ENCODE measurements at regions not wholly inside any gene's neighbourhood (a gene's known extent, or its start where the extent isn't known, plus 50 kb on each side); places are given as distances from the start of the nearest gene placed in this dataset.
"Not testable (repeated sequence)": the region's sequence is repeated elsewhere in the genome, so short reads cannot be mapped to it uniquely, and the experiment has no call there.

DNA sequence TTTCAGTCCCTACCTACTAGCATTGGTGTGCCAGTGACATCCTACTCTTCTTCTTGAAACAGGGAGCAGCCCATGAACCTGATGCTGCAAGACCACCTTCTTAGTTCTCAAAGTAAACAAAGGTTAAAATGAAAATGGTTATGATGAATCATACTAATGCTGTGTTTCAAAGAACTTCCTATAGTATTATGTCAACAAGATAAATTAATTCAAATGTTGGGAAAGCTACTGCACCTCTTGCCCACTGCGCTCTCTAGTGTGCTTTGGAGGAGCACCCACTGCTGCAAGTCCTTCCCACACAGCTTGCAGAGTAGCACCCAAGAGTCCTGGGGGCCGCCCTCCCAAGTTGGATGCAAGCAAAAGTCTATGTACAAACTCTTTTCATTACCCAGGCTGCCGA is 81.1 kb downstream of the CD200R1L start:
- no peak for DNase-seq

DNA sequence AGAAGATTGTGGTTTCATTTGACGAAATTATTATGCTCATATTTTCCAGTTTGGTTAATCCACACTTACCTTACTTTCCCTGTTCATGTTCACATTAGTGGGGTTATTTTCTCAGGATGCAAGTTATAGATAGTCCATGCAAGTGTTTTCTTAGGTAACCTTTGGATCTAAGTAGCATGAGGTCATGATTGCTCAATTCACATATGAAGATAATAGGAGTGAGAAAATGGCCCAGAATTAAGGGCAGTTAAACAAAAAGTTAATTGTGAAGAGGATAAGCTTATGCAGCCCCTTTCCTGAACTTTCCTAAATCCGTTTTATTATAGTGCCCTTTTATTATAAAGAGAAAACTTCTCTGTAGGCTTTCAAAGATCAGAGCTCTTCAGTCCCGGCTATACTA is 83.4 kb downstream of the CD200R1L start:
- no peak for DNase-seq

DNA sequence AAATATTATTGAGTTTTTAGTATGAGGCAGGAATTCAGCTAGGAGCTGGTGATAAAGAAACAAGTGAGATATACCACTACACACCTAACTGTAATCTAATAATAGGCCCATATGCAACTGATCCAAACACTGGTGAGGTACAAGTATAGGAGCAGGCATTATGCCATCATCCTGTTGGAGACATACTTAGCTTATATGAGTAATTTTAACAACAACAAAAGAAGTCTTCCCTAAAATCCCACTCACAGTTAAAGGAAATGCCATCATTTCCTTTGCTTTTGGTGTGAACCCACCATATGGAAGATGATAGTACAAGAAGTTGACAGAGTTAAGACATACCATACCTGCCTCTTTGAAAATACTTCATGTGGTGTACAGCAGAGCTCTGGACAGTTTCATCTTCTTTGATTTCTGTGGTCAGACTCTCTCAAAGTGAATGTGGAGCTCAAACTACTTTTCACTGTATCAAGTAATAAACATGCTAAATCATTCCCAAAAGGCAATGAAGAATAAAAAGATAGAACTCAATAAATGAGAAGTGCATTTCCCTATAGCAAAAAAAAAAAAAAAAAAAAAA is 85.5 kb downstream of the CD200R1L start:
- no peak for DNase-seq

DNA sequence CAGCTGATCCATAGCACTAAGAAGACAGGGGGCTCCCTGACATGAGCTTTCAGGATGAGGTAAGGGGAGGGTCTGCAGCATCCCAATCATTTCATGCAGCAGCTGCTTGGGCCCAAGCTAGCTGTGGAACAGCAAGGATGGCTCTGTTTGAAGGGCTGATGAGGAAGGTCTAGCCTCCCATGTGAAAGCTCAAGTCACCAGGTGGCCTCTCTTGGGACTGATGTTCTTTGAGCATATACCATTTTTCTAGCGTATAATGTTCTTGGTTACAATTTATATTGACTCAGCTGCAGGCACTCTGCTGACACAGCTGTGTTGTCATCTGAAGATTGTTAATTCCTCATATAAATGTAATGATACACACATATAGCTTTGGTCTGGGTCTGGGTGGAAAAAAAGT is 87.0 kb downstream of the CD200R1L start:
- DNase-seq = no peak

DNA sequence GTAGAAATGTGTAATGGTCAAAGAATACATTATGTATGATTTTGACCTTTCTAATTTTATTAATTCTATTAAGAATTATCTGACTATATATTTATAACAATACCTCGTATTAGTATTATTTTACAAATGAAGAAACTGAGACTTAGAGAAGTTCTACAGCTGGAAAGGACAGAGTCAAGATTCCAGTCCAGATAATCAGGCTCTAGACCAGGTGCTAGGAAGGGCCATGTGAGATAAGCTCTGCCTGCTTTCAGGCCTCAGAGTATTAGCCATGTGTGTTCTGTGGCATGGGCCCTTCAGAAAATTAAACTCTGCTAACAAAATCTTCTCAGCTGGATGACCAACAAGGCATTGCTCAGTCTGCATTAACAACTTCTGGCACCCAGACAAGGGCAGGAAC is 87.5 kb downstream of the CD200R1L start:
- no peak for DNase-seq

DNA sequence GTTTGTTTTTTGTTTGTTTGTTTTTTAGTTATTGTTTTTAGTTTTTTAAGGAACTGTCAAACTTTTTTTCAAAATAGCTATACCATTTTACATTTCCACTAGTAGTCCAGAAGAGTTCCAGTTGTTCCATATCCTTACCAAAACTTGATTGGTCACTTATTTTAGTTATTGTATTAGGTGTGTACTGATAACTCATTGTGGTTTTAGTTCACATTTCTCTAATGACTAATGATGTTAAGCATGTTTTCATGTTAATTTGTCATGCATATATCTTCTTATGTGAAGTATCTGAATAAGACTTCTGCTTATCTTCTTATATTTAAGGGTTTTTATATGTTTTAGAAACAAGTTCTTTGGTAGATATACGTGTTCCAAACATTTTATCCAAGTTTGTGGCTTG is 89.5 kb downstream of the CD200R1L start:
- DNase-seq = no peak

DNA sequence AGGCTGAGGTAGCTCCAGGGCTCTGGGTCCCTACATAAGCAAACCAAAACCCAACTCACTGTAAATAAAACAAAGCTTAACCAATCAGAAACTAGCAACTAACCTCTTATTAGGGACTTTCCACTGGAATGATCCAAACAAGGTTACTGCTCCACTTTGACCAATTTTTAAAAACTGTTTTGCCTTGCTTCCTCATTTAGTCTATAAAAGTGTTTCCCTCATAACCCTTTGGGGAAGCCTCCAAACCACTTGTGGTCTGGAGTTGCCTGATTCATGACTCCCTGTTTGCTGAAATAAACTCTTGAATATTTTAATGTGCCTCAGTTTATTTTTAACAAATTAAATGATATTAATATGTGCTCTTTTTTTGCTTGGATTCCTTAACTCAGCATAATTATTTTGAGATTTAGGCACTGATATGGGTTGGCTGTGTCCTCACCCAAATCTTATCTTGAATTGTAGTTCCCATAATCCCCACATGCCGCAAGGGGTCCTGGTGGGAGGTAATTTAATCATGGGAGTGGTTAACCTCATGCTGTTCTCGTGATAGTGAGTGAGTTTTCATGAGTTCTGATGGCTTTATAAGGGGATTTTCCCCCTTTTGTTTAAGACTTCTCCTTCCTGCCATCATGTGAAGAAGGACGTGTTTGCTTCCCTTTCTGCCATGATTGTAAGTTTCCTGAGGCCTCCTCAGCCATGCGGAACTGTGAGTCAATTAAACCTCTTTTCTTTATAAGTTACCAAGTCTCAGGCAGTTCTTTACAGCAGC is 90.6 kb downstream of the CD200R1L start:
- no peak for DNase-seq

DNA sequence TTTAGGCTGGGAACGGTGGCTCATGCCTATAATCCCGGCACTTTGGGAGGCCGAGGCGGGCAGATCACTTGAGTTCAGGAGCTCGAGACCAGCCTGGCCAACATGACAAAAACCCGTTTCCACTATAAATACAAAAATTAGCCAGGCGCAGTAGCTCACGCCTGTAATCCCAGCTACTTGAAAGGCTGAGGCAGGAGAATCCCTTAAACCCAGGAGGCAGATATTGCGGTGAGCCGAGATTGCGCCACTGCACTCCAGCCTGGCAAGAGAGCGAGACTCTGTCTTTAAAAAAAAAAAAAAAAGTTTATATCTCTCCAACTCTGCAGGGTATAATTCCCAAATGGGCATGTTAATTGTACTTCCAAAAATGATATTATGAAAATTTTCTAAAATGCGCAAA is 91.6 kb downstream of the CD200R1L start:
- DNase-seq = not testable (repeated sequence)

DNA sequence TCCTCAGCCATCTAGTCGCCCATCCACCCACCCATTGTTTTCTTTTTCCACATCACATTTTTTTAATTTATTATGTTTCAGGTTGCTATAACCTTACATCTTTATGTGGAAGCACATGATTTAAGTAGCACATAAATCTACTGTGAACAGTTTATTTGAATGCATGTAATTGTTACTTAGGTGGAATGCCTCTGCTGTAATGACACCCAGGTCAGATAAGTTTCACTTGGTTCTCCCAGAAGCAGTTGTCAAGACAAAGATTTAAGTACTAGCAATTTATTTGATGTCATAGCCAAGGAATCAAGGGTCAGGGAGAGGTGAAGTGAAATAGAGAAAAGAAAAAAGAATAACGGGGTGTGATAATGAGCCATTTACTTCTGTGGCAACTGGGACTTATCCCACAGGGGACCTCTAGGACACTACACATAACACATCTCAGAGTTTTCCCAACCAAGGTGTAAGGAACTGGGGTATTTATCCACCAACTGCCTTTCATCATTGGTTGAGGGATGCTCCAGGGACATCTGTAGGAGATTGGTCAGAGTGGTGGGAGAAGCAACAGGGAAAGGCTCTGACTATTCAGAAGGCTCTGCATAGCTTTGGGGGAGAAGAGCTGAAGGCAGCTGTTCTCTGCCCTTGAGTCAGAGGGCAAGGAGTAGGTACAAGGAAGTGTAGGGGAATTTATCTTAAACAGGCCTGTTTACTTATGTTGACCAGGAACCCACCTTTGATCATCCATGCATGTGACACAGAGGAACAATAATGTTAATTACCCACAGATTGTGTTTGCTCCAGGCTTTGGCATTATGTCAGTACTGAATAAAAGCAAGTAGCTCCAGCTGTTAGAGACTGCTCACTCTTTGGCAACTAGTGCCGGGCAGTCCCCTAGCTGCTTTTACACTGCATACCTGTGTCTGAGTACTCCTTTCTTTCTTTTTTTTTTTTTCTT is 94.8 kb downstream of the CD200R1L start:
- no peak for DNase-seq

DNA sequence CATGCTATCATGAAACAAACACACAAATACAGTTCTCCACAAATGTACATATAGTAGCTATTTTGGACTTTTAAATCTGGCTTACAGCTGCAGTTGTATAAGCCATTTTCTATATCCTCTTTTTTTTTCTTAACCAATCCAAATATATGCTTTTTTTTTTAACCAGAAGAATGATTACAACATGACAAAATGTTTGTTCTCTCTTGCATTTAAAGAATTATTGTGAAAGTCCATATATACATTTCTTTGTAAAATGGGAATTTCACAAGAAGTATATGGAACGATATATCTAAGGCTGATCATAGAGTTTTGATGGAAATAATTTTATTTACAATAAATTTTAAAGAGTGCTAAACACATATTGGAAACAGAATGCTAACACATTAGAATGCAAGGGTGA is 95.6 kb downstream of the CD200R1L start:
- DNase-seq = no peak

DNA sequence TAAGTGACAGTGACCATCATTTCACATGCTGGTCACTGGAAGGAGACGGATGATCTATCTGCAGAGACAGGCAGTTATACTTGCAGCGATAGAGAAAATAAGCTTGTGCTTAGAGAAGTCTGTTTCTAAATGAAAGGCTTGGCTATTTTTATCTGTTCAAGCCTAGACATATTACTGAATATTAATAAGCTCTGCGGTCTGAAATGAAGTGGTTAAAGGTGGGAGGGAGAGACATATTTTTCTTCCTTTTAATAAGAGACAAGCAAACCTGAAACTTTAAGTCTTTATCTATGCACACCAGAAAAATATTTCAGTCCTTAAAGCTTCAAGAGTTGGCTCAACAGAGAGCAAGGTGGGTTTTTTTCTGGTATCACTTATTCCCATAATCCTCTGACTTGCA is 99.0 kb downstream of the CD200R1L start:
- DNase-seq = no peak

DNA sequence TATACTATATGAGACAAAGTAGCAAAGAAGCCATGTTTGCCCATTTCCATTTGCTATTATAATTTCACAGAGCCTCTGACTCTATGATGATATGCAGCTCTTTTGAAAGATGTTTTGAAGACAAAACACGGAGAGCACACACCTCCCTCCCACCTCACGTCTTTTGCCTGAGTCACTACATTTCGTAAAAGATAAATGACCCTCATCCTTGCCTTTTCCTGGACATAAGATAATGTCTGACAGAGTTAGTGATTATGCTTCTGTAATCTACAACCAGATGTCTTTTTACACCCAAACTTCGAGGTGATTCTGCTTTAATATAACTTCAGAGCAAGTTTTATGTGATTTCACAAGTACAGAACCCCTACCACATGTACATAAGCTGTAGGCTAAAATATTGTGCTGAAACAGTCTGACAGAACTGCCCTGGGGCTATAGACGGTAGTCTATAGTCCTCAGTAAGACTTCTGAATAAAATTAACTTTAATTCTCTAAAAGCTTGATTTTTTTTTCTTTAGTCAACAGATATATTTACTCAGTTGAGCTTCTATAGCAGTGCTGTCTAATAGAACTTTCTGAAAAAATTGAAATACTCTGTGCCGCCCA is 99.9 kb downstream of the CD200R1L start:
- no peak for DNase-seq

DNA sequence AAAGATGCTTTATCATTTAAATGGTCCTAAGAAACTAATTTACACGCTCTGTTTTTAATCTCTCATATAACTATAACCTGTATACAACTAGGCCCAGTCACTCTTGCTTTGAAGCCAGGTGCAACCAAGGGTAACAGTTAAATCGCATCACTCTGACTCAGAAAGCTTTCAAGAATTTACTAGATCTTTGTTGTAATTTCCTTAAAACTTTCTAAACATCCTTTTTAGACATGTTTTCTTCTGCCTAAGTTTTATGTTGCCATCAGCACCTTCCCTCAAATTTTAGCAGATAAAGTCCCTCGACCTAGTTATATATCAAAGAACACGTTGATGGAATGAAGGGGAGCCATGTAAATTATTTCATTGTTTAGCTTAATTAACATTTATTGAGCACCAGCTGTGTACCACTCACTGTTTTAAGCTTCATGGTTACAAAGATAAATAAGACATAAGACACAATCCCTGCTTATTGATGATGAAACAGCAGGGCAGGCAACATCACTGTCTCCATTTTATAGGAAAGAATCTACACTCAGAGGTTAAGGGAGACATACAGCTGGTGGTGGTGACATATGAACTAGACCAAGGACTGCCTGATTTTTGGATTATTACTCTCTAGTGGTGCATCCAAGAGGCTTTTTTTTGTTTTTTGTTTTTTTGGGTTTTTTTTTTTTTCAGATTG is 101.0 kb downstream of the CD200R1L start:
- DNase-seq = no peak

DNA sequence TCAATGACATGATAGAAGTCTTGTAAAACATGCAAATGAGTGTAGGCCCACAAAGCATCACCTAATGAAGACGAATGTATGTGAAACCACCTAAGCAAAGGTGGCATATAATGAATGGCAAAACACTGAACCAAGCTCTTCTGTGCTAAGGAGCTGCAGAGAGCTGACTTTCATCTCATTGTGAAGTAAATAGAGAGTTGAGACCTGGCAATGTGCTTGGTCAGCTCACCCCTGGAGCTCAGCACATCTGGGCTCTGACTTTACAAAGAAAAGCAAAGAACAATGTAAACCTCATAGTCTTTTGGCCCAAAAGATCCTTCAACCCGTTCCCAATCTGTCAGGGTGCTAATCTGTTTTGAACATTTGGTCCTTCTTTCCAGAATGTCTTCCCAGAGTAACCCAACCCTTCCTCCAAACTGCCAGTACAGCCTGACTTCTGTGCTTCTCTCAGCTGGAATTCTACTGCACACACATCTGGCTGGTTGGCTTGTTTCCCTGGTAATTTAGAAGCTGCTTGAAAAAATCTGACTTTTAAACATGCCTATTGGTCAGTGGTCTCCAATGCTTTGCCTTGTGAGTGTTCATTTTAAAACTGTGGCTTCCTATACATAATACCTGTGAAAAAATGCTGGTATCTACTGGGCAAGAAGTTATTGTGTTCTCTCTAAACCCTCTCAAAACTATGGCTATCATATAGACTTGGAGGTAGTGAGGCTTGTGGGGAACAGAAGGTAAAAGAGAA is 101.7 kb downstream of the CD200R1L start:
- no peak for DNase-seq

DNA sequence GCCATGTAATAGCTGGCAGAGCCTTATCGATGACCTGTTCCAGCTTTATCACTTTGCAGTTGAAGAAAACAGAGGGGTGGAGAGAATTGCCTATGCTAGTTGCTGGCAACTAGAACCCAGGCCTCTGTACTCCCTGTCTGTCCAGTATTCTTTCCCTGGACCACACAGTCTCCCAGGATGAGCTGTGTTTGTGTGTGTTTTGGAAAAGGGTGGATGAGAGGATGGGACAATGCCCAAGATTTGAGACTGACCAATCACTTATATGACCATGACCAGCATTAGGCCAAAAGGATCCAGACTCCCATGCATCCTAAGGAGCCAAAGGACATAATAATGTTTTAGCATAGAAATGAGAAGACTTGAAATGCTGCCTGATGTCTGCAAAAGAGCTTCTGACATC is 102.6 kb downstream of the CD200R1L start:
- DNase-seq = no peak

DNA sequence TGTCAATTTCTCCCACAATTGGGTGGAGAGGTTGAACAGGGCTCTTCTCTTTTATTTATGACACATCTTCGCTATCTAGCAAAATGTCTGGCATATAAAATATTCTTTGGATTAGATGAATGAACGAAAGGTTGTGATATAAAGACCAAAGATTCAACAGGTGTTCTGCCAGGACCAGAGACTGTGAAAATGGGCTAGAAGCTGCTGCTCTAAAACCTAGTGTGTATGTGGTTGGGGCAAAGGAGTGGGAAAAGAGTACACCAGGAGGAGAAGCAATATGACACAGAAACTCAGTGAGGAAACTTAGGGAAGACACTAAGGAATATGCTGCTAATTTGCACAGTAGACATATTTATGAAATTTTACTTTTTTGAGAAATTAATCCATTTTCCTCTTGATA is 102.0 kb upstream of the CCDC80 start:
- DNase-seq = no peak

DNA sequence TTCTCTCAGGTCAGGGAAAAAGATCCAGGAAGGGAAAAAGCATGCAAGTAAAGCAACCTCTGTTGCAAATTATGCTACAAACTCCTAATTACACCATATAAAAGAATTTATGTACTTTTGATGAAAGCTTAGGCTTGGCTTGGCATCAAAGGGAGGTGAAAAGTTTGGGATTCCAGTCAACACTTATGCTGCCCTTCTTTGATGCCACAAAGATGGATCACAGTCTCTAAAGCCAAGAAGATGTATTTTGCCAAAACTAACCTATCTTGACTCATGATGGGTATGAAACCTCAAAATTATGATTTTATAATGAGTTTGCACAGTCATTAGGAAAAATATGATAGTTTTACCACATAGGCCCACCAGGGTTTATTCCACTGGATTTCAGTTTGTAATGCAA is 101.0 kb upstream of the CCDC80 start:
- DNase-seq = no peak

DNA sequence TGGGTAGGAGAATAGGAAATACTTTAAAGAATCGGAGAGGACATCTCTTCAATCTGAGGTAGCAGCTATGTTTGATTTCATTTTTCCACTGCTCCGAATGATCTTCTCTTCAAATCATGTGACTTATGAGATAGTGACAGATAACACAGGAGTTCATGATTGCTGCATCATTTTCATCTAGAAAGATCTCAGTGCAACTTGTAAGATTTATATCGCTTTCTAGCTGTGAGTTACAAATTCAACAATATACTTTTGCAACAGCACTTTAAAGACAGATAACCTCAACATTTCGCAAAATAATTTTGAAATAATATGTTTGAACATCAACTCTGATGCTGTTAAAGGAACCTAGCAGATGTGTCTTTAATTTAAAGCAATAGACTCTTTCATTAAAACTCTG is 99.9 kb upstream of the CCDC80 start:
- DNase-seq = no peak

DNA sequence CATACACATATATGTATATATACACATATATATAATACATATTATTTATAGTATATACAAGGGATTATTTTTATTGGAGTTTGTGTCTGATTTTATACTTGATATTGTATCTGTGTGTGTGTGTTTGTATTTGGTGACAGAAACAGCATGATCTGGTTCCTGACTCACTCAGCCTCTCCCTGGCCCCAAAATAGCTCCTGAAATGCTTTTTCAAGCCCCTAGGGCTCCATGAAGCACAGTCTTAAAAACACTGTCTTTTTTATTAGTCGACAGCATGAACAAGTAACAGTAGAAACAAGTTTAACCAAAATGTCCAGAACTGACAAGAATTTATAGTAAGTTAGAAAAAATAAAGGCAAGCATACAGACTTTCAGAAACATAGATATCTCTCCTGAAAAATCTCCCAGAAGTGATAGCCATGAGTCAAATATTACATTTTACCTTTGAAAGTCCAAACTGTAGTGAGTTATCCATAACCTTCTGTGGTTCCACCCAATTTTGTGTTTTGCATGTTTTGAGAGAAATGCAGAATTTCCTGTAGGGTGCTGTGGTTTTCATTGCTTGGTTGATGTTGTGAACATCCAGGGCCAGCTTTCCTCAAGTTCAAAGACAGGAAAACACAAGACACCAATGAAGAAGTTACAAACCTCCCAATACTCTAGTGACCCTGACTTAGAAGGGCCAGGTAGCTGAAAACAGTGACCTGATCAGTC is 98.5 kb upstream of the CCDC80 start:
- no peak for DNase-seq

DNA sequence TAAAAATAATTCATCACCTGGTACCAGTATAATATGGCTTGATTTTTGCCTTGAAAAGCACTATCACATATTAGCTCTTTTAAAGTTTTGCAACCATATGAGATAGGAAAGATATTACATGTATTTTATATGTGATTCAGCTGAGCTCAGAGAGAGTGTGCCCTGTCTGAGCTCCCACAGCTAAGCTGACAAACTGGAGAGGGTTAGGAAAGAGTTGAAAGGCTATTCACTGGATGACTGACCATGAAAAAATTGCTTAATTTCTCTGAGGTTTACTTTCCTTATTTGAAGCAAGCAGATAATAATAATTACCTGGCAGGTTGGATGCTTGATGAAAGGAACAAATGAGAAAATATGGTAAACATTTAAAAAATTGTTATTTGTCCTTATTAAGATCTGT is 97.4 kb upstream of the CCDC80 start:
- no peak for DNase-seq

DNA sequence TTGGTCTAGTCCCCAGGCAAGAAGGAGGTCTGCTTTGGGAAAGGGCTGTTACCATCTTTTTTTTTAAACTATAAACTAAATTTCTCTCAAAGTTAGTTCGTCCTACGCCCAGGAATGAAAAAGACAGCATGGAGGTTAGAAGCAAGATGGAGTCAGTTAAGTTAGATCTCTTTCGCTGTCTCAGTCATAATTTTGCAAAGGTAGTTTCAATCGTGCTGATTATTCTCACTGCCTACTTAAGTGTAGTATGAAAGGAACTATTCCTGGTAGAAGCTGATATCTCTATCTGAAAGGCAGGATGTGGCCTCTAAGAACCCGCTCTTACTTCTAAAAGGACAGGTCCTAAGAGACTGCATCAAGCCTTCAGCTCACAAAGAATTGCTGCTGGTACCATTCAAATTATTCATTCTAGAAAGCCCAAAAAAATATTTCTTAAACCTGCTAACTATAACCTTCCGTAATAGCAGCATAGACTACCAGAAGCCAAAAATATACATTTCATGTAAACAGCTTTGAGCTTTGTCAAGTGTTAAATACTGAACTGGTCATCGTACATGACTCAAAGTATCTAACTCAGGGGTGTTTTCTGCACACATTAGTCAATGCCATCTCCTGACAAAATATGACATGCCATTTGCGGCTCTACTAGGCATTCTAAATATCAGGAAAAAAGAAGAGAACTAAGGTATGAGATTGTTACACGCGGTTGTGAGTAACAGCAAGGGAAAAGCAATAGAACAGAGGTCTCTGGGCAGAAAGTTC is 96.0 kb upstream of the CCDC80 start:
- DNase-seq = no peak

Measured in stimulated activated CD4-positive, alpha-beta T cell treated with anti-CD3 and anti-CD28 coated beads, Interleukin-15, amount 100 ng/mL, for 24 hours (primary cell).